ENCODE measurements at regions not wholly inside any gene's neighbourhood (a gene's known extent, or its start where the extent isn't known, plus 50 kb on each side); places are given as distances from the start of the nearest gene placed in this dataset.
A peak's percentile ranks its signal among the peaks of the same experiment; 100 is the strongest.

DNA sequence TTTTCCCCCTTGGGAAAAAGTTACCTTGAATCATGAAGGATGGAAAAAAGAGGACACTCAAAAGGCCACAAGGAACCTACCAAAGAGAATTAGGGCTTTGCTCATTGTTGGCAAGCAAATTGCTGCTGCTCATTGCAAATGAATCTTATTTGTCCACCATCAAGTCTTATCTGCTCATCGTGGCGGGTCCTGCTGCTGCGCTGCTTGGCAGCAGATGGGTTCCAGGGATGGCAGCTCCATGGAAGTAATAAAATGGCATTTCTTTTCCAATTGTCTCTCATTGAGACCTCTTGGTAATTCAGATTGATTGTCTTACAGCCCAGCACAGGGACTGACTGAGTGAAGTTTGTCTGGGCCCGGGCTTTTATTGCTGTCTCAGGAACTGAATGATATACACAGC is 118.7 kb downstream of the MRM1 start:
- no peak overlapping the region for H3K4me3 ChIP-seq (ENCODE audit: low read length)
- DNase-seq (ENCODE audit: low read depth) = no peak
- TF ChIP-seq, protein P1, sequence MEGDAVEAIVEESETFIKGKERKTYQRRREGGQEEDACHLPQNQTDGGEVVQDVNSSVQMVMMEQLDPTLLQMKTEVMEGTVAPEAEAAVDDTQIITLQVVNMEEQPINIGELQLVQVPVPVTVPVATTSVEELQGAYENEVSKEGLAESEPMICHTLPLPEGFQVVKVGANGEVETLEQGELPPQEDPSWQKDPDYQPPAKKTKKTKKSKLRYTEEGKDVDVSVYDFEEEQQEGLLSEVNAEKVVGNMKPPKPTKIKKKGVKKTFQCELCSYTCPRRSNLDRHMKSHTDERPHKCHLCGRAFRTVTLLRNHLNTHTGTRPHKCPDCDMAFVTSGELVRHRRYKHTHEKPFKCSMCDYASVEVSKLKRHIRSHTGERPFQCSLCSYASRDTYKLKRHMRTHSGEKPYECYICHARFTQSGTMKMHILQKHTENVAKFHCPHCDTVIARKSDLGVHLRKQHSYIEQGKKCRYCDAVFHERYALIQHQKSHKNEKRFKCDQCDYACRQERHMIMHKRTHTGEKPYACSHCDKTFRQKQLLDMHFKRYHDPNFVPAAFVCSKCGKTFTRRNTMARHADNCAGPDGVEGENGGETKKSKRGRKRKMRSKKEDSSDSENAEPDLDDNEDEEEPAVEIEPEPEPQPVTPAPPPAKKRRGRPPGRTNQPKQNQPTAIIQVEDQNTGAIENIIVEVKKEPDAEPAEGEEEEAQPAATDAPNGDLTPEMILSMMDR (conservative IDR thresholded peaks at IDR 0.05; ENCODE audit: low read depth, low read length) = no peak

DNA sequence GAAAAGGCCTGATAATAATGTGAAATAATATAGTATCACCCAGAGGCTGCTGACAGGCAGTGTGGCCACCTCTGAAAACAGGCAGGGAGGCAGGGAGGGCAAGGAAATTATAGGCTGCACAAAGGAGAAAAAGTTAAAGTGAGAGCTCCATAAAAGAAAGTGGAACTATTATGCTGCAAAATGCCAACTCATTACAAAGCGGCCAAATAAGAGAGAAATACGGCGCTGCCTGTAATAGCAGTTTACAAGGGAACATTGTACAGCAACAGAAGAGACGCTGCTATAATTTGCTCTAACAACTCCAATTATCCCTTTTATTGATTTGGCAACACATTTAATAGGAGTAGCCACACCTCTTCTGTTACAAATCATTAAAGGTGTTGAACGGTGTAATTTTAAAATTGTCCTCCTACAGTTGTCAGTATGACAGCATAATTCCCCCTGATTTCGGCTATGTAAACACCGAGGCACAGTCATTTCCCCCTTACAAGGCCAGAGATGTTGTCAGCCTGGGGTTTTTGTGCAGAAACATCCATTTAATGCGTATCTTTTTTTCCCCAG is 120.3 kb downstream of the MRM1 start:
- TF ChIP-seq, protein P1 (conservative IDR thresholded peaks at IDR 0.05; ENCODE audit: low read depth, low read length) = no peak
- H3K4me3 ChIP-seq (ENCODE audit: low read length) = peak overlapping the region; percentile 41
- no peak for DNase-seq (ENCODE audit: low read depth)

- H3K4me3 ChIP-seq (ENCODE audit: low read length) = peak overlapping the region; percentile 41
- DNase-seq (ENCODE audit: low read depth) = no peak
- TF ChIP-seq, protein P1 (conservative IDR thresholded peaks at IDR 0.05; ENCODE audit: low read depth, low read length) = no peak
These were observed 120.9 kb downstream of the MRM1 start for GRCh38 chr17:36722121-36722902.

DNA sequence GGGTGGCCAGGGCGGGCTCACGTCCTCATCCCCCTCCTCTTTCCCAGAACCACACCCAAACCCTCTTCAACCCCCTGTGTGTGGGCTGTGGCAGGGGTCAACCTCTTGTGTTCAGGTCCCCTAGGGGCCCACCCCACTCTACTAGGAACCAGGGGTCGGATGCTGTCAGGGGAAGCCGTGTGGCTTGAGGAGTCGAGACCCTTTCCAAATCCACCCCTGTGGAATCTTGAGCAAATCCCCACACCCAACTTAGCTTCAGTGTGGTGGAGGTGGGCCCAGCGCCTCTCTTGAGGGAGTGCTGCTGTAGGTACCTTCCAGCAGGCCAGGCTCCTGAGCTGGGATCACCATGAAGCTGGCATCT is 121.5 kb downstream of the MRM1 start:
- DNase-seq (ENCODE audit: low read depth) = no peak
- TF ChIP-seq, protein P1 (conservative IDR thresholded peaks at IDR 0.05; ENCODE audit: low read depth, low read length) = no peak
- no peak overlapping the region for H3K4me3 ChIP-seq (ENCODE audit: low read length)

DNA sequence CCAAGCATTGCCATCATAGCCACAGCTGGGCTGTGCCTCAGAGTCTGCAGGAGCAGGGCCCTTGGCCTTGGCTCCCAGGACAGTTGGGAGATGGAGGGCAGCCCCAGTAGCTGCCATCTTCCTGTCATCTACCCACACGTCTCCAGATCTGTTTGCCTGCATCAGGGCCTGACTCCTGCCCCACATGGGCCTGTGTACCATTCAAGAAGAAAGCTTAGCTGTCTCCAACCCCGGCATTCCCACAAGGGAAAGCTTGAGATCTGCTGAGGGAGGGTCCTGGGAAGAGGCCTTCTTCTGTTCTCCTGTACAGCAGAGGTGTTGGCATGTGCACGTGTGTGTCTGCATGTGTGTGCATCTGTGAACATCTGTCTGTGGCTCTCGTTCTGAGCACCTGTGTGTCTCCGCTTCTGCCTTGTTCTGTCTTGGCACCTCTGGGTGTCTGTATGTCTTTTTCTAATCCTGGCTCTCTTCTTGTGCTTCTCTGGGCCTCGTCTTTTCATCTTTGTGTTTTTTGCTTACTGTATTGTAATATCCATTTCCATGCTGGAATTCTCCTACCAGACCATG is 122.2 kb downstream of the MRM1 start:
- TF ChIP-seq, protein P1 (conservative IDR thresholded peaks at IDR 0.05; ENCODE audit: low read depth, low read length) = no peak
- H3K4me3 ChIP-seq (ENCODE audit: low read length) = no peak overlapping the region
- no peak for DNase-seq (ENCODE audit: low read depth)

DNA sequence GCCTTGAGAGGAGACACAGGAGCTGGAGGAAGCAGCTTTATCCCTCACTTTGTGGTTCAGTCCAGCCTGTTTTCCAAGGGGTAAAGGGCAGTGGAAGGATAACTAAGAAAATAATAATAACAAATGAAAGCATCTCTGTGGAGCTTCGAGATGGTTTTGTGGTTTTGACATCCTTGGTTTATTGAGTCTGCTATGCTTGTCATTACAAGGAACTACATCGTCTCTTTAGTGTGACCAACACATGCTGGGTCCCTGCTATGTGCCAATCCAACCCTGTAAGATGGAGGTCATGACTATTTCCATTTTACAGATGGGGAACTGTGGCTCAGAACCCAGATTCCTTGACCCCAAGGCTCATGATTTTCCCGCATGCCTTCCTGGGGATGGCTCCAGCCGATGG is 124.8 kb downstream of the MRM1 start:
- TF ChIP-seq, protein P1 (conservative IDR thresholded peaks at IDR 0.05; ENCODE audit: low read depth, low read length) = no peak
- no peak for DNase-seq (ENCODE audit: low read depth)
- H3K4me3 ChIP-seq (ENCODE audit: low read length) = no peak overlapping the region

GRCh38 chr17:36727052-36727451 is 125.7 kb downstream of the MRM1 start:
- TF ChIP-seq, protein P1 (conservative IDR thresholded peaks at IDR 0.05; ENCODE audit: low read depth, low read length) = no peak
- no peak overlapping the region for H3K4me3 ChIP-seq (ENCODE audit: low read length)
- no peak for DNase-seq (ENCODE audit: low read depth)

All from retinal pigment epithelial cell (primary cell).